GM23338 (cell line): ENCODE measurements at regions not wholly inside any gene's neighbourhood (a gene's known extent, or its start where the extent isn't known, plus 50 kb on each side); places are given as distances from the start of the nearest gene placed in this dataset.

Experiments
- CTCF ChIP-seq, 2 experiments: fragments of 200-600 bp in 1 of 2; sonication (generic) in 1 of 2; conservative IDR thresholded peaks; 2 replicates each; pipeline versions ENCODE4 v1.5.1 to v1.6.1; 2016 to 2017; ENCODE audit warnings: antibody characterized with exemption in 2 of 2, low read depth in 2 of 2, mild to moderate bottlenecking in 2 of 2, moderate library complexity in 1 of 2
- ETS1 ChIP-seq: IDR thresholded peaks from 2 replicates; pipeline ENCODE4 v1.6.1; 2016; ENCODE audit warnings: antibody characterized with exemption
- EZH2 ChIP-seq: fragments of 200-600 bp; sonication (generic); IDR thresholded peaks from one replicate; pipeline ENCODE4 v1.8.0; 2017; ENCODE audit warnings: antibody characterized with exemption, mild to moderate bottlenecking, low read depth; ENCODE audit not compliant: unreplicated experiment
- EZH2phosphoT487 ChIP-seq: fragments of 200-600 bp; sonication (generic); IDR thresholded peaks from one replicate; pipeline ENCODE4 v1.8.1; 2018; ENCODE audit warnings: antibody characterized with exemption; ENCODE audit not compliant: unreplicated experiment
- JUNB ChIP-seq: IDR thresholded peaks from one replicate; pipeline ENCODE4 v1.6.1; 2016; ENCODE audit warnings: antibody characterized with exemption; ENCODE audit not compliant: unreplicated experiment
- POLR2AphosphoS5 ChIP-seq: IDR thresholded peaks from 2 replicates; pipeline ENCODE4 v1.6.1; 2016; ENCODE audit warnings: antibody characterized with exemption, low read depth
- STAT1 ChIP-seq: IDR thresholded peaks from one replicate; pipeline ENCODE4 v1.6.1; 2016; ENCODE audit warnings: antibody characterized with exemption; ENCODE audit not compliant: unreplicated experiment
- ZNF331 ChIP-seq: fragments of 250-450 bp; sonication (Bioruptor Pico); IDR thresholded peaks from 2 replicates; pipeline ENCODE4 v1.5.0; 2020; ENCODE audit warnings: low read depth, mild to moderate bottlenecking, moderate library complexity

DNA sequence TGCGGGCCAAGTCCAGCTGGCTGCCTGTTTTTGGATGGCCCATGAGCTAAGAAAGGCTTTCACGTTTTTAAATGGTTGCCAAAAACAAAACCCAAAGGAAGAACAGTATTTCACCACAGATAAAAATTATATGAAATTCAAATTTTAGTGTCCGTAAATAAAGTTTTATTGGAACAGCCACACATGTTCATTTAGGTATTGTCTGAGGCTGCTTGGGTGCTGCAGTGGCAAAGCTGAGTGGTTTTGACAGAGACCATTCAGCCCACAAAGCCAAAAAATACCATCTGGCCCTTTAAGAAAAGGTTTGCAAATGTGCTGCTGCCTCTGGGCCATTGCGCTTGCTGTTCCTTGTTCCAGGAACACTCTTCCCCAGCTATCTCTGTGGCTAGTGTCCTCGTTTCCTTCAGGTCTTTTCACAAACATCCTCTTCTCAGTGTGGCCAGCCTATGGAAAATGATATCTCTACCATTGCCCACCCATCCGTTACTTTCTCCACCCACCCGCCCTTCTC, 232.9 kb upstream of the CIBAR2 start:
- TF ChIP-seq CTCF (conservative IDR thresholded peaks at IDR 0.05; ENCODE audit: low read depth in 2 of 2) (no peak), POLR2AphosphoS5 (no peak), EZH2 (no peak), STAT1 (no peak), JUNB (no peak), ZNF331 (CRISPR knock-in tag) (no peak), ETS1 (no peak), EZH2phosphoT487 (no peak)
